HG03520 (cell line): ENCODE measurements at regions not wholly inside any gene's neighbourhood (a gene's known extent, or its start where the extent isn't known, plus 50 kb on each side); places are given as distances from the start of the nearest gene placed in this dataset.

Experiments used
- ATAC-seq: cut with Tn5 transposase; IDR thresholded peaks from one replicate; pipeline ENCODE4 v1.9.1; 2021; ENCODE audit warnings: mild to moderate bottlenecking, moderate library complexity; ENCODE audit not compliant: unreplicated experiment

DNA sequence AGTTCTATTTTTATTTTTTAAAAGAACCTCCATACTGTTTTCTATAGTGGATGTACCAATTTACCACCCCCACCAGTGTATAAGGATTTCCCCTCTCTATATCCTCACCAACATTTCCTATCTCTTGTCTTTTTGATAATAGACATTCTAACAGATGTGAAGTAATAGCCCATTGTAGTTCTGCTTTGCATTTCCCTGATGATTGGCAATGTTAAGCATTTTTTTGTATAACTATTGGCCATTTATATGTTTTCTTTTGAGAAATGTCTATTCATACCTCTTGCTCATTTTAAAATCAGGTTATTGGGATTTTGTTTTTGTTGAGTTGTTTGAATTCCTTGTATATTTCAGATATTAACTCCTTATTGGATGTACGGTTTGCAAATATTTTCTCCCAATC, 251.1 kb upstream of the HTR2C start:
- ATAC-seq: no peak

DNA sequence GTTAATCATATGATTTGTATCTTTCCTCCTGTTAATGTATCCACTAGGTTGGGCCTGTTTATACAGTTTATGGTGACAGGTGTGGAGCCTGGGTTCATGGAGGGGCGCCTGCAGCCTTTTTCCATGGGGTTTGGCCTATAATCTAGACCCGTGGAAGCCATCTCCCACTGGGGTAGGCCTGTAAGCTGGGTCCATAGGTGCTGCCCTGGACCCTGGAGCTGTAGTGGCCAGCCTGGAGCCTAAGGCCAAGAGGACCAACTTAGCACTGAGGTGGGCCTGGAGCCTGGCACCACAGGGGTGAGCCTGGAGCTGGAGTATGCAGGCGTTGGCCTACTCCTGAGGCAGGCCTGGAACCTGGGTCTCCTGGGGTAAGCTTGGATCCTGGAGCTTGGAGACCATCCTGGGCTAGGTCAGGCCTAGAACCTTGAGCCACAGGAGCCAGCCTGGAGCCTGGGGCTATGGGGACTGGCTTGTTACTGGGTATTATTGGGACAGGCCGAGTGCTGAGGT, 249.4 kb upstream of the HTR2C start:
- ATAC-seq: no peak

DNA sequence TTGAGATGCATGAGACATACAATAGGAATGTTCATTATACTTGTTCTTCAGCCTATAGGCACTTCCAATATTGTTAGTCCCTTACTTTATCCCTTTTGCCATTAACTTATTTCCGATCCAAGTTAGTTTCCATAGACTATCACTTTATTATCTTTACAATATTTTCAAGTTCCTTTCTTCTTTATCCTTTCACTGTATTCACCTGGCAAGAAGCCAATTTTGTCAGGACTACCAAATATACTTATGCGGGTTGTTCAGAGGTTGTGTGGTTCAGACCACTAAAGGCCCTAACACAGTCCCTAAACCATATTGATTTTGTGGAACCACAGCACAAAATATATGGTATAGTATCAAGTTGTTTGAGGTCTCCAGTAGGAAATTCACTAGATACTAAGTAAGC, 245.0 kb upstream of the HTR2C start:
- ATAC-seq: no peak

DNA sequence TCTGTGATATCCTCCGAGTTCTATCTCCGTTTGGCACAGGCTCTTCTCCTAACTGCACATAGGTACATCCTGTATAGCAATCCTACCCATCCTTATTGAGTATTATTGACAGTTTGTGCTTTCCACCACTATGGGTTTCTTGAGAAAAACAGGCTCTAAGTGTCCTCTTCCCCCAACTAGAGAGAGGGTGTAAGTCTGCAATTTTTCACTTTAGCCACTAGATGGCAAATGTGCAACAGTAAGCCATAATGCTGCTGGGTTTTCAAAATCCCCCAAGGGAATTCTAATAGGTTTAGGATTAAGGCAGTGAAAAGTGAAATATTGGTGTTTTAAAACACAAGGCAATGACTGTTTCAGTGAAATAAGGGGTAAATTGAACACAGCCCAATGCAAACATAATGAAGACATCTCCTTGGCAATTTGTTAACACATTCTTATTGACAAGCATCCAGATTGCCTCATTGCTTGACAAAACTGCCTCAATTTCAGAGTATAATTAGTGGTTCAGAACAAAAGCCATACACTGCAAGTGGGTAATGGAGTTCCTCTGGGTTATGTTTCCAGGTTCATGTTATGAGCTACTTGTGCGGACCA, 239.0 kb upstream of the HTR2C start:
- peak; percentile 78 for ATAC-seq

DNA sequence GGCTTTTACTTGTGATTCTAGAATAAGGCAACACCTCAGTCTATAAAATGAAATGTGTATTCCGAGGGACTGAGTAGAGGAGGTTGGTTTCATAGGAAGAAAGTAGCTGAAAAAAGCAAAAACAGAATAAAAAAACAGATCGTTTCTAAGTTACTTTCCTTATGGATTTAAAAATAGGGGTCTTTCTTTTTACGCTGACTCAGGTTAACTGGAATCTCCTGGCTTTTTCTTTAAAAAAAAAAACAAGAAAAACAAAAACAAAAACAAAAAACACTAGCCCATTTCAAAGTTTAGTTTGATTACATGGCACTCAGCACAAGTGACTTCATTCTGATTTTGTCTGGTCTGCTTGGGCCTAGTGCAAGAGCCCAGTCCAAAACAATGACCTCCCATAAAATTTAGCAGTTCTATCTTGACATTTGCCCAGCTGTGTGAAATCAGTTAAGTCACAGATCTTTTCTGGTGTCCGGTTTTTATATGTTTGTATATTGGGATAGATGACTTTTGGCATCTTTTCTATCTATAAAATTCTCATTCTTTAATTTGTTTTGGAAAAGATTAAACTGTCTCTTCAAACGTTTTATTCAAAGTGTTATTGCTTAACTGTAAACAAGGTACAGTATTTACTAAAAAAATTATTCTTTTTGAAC, 222.7 kb upstream of the HTR2C start:
- no peak for ATAC-seq

DNA sequence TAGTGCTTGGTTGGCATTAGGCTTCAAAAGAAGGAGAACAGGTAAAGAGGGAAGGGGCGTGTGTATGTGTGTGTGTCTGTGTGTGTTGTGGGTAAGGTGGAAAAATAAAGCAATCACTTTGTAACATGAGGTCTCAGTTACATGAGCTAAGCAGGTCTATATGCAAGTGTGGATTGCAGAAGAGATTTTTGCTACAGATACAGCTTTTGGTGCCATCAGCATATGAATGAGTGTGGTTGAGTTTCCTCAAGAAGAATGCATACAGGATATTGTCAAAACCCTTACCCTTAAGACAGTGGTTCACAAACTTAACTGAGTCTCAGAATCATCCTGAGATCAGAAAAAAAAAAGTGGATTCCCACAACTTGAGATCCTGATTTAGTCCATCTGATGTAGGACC, 220.5 kb upstream of the HTR2C start:
- no peak for ATAC-seq

DNA sequence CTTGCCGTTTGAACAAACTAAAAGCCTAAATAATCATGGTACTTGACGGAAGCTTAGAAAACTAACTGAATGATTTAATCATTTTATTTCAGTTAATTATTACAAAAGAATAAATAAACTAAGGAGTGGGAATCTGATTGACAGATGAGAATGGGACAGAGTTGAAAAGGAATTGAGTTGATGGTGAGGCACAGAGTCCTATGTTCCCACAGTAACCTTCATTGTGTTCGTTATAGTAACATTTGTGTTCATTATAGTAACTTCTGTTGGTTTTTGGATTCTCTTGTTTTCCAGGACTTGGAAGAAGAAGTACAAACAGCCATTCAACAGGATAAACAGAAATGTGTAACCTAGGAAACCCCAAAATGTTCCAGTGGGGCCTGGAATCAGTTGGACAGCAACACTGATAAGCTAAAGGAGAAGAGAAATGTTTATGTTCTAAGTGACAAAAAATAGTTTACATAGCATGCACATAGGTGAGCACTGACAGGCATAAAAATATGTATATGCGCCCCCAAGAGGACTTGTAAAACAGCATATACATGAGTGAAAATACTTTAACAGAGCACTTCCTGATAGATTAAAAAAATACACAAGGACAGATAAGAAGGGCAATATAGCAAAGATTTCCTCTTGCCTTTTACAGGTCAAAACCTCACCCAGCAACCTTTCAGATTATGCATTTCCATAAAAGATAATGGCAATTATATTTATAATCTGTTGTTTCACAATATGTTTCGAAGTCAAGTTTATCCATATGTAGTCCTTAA, 218.6 kb upstream of the HTR2C start:
- no peak for ATAC-seq

DNA sequence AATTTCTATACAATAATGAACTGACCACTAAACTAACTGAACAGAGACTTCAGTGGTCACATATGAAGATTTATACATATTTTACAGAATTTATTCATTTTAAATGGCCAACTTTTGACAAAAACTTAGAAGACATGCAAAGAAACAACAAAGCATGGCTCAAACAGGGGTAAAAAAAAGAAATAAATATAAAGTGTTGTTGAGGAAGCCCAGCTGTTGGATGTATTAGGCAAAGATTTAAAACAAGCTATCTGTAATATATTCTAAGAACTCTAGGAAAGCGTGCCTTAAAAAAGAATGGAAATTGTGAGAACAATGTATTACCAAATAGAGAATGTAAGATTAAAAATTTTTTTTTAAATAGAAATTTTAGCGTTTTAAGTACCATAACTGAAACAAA, 210.9 kb upstream of the HTR2C start:
- ATAC-seq: no peak

DNA sequence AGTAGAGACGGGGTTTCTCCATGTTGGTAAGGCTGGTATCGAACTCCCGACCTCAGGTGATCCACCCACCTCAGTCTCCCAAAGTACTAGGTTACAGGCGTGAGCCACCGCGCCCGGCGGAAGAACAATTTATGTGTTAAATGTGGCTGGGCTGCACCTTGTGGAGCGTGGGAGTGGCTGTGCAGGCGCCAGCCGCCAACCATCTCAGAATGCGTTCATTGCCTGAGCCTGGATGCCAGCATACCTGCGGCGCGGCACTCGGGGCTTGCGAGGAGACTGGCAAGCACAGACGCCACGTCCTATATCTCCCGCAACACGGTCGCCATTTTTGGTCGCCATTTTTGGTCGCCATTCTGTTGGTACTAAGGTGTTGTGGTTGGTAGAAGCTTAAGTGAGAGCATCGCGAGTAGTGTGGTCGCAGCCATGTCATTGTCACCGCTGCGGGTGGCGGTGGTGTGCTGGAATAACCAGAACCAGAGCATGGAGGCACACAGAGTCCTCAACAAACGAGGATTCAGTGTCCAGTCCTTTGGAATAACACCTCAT, 193.6 kb upstream of the HTR2C start:
- no peak for ATAC-seq
